ENCODE measurements at regions not wholly inside any gene's neighbourhood (a gene's known extent, or its start where the extent isn't known, plus 50 kb on each side); places are given as distances from the start of the nearest gene placed in this dataset.

- Histone ChIP-seq H3K9ac (ENCODE audit: low read depth, low read length) (no peak overlapping the region), H3K36me3 (ENCODE audit: control insufficient read depth, insufficient read depth, low read length) (no peaks in the 10 kb centered on the region), H3K27me3 (ENCODE audit: control insufficient read depth, insufficient read depth, low read length) (no peaks in the 10 kb centered on the region), H3K27ac (ENCODE audit: low read depth, low read length) (no peak overlapping the region), H3K9me3 (ENCODE audit: control insufficient read depth, insufficient read depth, low read length) (no peaks in the 10 kb centered on the region), H3K4me3 (ENCODE audit: low read depth, low read length) (no peak overlapping the region), H3K4me1 (ENCODE audit: control insufficient read depth, insufficient read depth, low read length) (no peaks in the 10 kb centered on the region)
These were observed 521.4 kb upstream of the JAG1 start for GRCh38 chr20:11195169-11195568.

GRCh38 chr20:11195899-11196558 is 522.2 kb upstream of the JAG1 start:
- Histone ChIP-seq H3K27me3 (ENCODE audit: control insufficient read depth, insufficient read depth, low read length) (no peaks in the 10 kb centered on the region), H3K9ac (ENCODE audit: low read depth, low read length) (no peak overlapping the region), H3K4me3 (ENCODE audit: low read depth, low read length) (no peak overlapping the region), H3K9me3 (ENCODE audit: control insufficient read depth, insufficient read depth, low read length) (no peaks in the 10 kb centered on the region), H3K4me1 (ENCODE audit: control insufficient read depth, insufficient read depth, low read length) (no peaks in the 10 kb centered on the region), H3K27ac (ENCODE audit: low read depth, low read length) (no peak overlapping the region), H3K36me3 (ENCODE audit: control insufficient read depth, insufficient read depth, low read length) (no peaks in the 10 kb centered on the region)

- no peaks in the 10 kb centered on the region for H3K27me3 ChIP-seq (ENCODE audit: control insufficient read depth, insufficient read depth, low read length)
- no peak overlapping the region for H3K27ac ChIP-seq (ENCODE audit: low read depth, low read length)
- no peaks in the 10 kb centered on the region for H3K4me1 ChIP-seq (ENCODE audit: control insufficient read depth, insufficient read depth, low read length)
- H3K4me3 ChIP-seq (ENCODE audit: low read depth, low read length): no peak overlapping the region
- no peaks in the 10 kb centered on the region for H3K36me3 ChIP-seq (ENCODE audit: control insufficient read depth, insufficient read depth, low read length)
- H3K9me3 ChIP-seq (ENCODE audit: control insufficient read depth, insufficient read depth, low read length): no peaks in the 10 kb centered on the region
- no peak overlapping the region for H3K9ac ChIP-seq (ENCODE audit: low read depth, low read length)
These were observed 524.1 kb upstream of the JAG1 start for GRCh38 chr20:11197851-11198250.

GRCh38 chr20:11200423-11200822 is 526.6 kb upstream of the JAG1 start:
- Histone ChIP-seq H3K4me3 (ENCODE audit: low read depth, low read length) (no peak overlapping the region), H3K4me1 (ENCODE audit: control insufficient read depth, insufficient read depth, low read length) (peaks cover 3% of the 10 kb centered on the region; the same call in 1 of the 2 replicates), H3K9ac (ENCODE audit: low read depth, low read length) (no peak overlapping the region), H3K27me3 (ENCODE audit: control insufficient read depth, insufficient read depth, low read length) (no peaks in the 10 kb centered on the region), H3K9me3 (ENCODE audit: control insufficient read depth, insufficient read depth, low read length) (no peaks in the 10 kb centered on the region), H3K27ac (ENCODE audit: low read depth, low read length) (no peak overlapping the region), H3K36me3 (ENCODE audit: control insufficient read depth, insufficient read depth, low read length) (no peaks in the 10 kb centered on the region)

- Histone ChIP-seq H3K9me3 (ENCODE audit: control insufficient read depth, insufficient read depth, low read length) (no peaks in the 10 kb centered on the region), H3K4me1 (ENCODE audit: control insufficient read depth, insufficient read depth, low read length) (peaks cover 8% of the 10 kb centered on the region), H3K27ac (ENCODE audit: low read depth, low read length) (no peak overlapping the region), H3K4me3 (ENCODE audit: low read depth, low read length) (no peak overlapping the region), H3K9ac (ENCODE audit: low read depth, low read length) (no peak overlapping the region), H3K27me3 (ENCODE audit: control insufficient read depth, insufficient read depth, low read length) (no peaks in the 10 kb centered on the region), H3K36me3 (ENCODE audit: control insufficient read depth, insufficient read depth, low read length) (no peaks in the 10 kb centered on the region)
These were observed 531.3 kb upstream of the JAG1 start for GRCh38 chr20:11204926-11205768.

- Histone ChIP-seq H3K9me3 (ENCODE audit: control insufficient read depth, insufficient read depth, low read length) (no peaks in the 10 kb centered on the region), H3K4me1 (ENCODE audit: control insufficient read depth, insufficient read depth, low read length) (peaks cover 8% of the 10 kb centered on the region), H3K36me3 (ENCODE audit: control insufficient read depth, insufficient read depth, low read length) (no peaks in the 10 kb centered on the region), H3K27ac (ENCODE audit: low read depth, low read length) (no peak overlapping the region), H3K4me3 (ENCODE audit: low read depth, low read length) (no peak overlapping the region), H3K9ac (ENCODE audit: low read depth, low read length) (no peak overlapping the region), H3K27me3 (ENCODE audit: control insufficient read depth, insufficient read depth, low read length) (no peaks in the 10 kb centered on the region)
These were observed 532.1 kb upstream of the JAG1 start for GRCh38 chr20:11205769-11206362.

GRCh38 chr20:11207749-11208502 is 534.1 kb upstream of the JAG1 start:
- no peak overlapping the region for H3K4me3 ChIP-seq (ENCODE audit: low read depth, low read length)
- no peaks in the 10 kb centered on the region for H3K36me3 ChIP-seq (ENCODE audit: control insufficient read depth, insufficient read depth, low read length)
- H3K9me3 ChIP-seq (ENCODE audit: control insufficient read depth, insufficient read depth, low read length): no peaks in the 10 kb centered on the region
- peaks cover 8% of the 10 kb centered on the region for H3K4me1 ChIP-seq (ENCODE audit: control insufficient read depth, insufficient read depth, low read length)
- H3K27ac ChIP-seq (ENCODE audit: low read depth, low read length): no peak overlapping the region
- no peaks in the 10 kb centered on the region for H3K27me3 ChIP-seq (ENCODE audit: control insufficient read depth, insufficient read depth, low read length)
- no peak overlapping the region for H3K9ac ChIP-seq (ENCODE audit: low read depth, low read length)

GRCh38 chr20:11210611-11211010 is 536.8 kb upstream of the JAG1 start:
- H3K27ac ChIP-seq (ENCODE audit: low read depth, low read length): no peak overlapping the region
- no peaks in the 10 kb centered on the region for H3K27me3 ChIP-seq (ENCODE audit: control insufficient read depth, insufficient read depth, low read length)
- H3K9ac ChIP-seq (ENCODE audit: low read depth, low read length): no peak overlapping the region
- no peak overlapping the region for H3K4me3 ChIP-seq (ENCODE audit: low read depth, low read length)
- H3K9me3 ChIP-seq (ENCODE audit: control insufficient read depth, insufficient read depth, low read length): no peaks in the 10 kb centered on the region
- peaks cover 3% of the 10 kb centered on the region; the same call in 1 of the 2 replicates for H3K4me1 ChIP-seq (ENCODE audit: control insufficient read depth, insufficient read depth, low read length)
- no peaks in the 10 kb centered on the region for H3K36me3 ChIP-seq (ENCODE audit: control insufficient read depth, insufficient read depth, low read length)

- peaks cover 4% of the 10 kb centered on the region; the same call in 1 of the 2 replicates for H3K4me1 ChIP-seq (ENCODE audit: control insufficient read depth, insufficient read depth, low read length)
- no peaks in the 10 kb centered on the region for H3K9me3 ChIP-seq (ENCODE audit: control insufficient read depth, insufficient read depth, low read length)
- no peak overlapping the region for H3K4me3 ChIP-seq (ENCODE audit: low read depth, low read length)
- no peak overlapping the region for H3K9ac ChIP-seq (ENCODE audit: low read depth, low read length)
- H3K36me3 ChIP-seq (ENCODE audit: control insufficient read depth, insufficient read depth, low read length): no peaks in the 10 kb centered on the region
- H3K27ac ChIP-seq (ENCODE audit: low read depth, low read length): no peak overlapping the region
- no peaks in the 10 kb centered on the region for H3K27me3 ChIP-seq (ENCODE audit: control insufficient read depth, insufficient read depth, low read length)
These were observed 538.5 kb upstream of the JAG1 start for GRCh38 chr20:11212272-11212671.

- H3K27me3 ChIP-seq (ENCODE audit: control insufficient read depth, insufficient read depth, low read length): no peaks in the 10 kb centered on the region
These were observed 539.1 kb upstream of the JAG1 start for GRCh38 chr20:11212902-11213301.

More at GRCh38 chr20:11212902-11213301, 539.1 kb upstream of the JAG1 start:
- peaks cover 4% of the 10 kb centered on the region; the same call in 1 of the 2 replicates for H3K4me1 ChIP-seq (ENCODE audit: control insufficient read depth, insufficient read depth, low read length)
- H3K36me3 ChIP-seq (ENCODE audit: control insufficient read depth, insufficient read depth, low read length): no peaks in the 10 kb centered on the region
- H3K9me3 ChIP-seq (ENCODE audit: control insufficient read depth, insufficient read depth, low read length): no peaks in the 10 kb centered on the region
- no peak overlapping the region for H3K4me3 ChIP-seq (ENCODE audit: low read depth, low read length)
- no peak overlapping the region for H3K9ac ChIP-seq (ENCODE audit: low read depth, low read length)
- no peak overlapping the region for H3K27ac ChIP-seq (ENCODE audit: low read depth, low read length)

All from HUES48 (cell line).